ENCODE measurements at regions not wholly inside any gene's neighbourhood (a gene's known extent, or its start where the extent isn't known, plus 50 kb on each side); places are given as distances from the start of the nearest gene placed in this dataset.

- DNase-seq (ENCODE audit: low read depth in 2 of 2): no peak
Measured at GRCh38 chr6:104321301-104321700, 538.4 kb downstream of the HACE1 start.

DNA sequence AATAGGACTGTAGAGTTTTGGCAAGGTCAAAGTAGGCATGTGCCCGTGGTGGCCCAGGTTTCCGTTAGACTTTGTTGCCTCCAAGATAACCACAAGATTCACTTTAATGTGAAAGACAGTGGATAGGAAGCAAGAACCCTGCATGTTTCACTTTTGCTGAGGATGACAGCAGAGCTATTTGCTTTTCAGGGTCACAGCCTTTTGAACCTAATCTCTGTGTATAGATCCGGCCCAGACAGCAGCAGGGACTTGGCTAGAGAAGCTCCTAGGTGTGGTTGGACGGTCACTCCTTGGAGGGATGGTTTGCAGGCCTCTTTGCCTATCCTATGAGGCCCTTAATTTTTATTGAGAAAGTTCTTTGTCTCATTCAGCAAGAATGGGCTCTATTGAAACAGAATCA lies 538.8 kb downstream of the HACE1 start:
- DNase-seq (ENCODE audit: low read depth in 2 of 2): no peak

- no peak for DNase-seq (ENCODE audit: low read depth in 2 of 2)
Measured at GRCh38 chr6:104312851-104313250, 546.9 kb downstream of the HACE1 start.

DNA sequence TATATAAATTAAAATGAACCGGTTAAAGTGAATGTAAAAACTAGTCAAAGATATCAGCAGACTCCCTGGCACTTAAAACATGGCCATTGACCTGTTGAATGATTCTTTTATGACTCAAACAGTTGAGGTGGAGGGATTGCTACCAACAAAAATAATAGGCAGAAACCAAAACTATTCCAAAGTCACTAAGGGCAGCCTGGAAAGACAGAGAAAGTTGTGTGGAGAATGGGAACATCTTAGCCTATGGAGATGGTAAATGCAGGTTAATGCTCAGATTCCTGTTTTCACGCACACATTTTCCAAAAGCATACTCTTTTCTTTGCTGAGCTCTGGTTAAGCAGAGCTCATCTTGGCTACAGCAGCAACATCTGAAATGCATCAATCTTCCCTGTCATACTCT lies 553.5 kb downstream of the HACE1 start:
- DNase-seq (ENCODE audit: low read depth in 2 of 2): no peak

GRCh38 chr6:104305206-104305605 lies 554.5 kb downstream of the HACE1 start:
- no peak for DNase-seq (ENCODE audit: low read depth in 2 of 2)

DNA sequence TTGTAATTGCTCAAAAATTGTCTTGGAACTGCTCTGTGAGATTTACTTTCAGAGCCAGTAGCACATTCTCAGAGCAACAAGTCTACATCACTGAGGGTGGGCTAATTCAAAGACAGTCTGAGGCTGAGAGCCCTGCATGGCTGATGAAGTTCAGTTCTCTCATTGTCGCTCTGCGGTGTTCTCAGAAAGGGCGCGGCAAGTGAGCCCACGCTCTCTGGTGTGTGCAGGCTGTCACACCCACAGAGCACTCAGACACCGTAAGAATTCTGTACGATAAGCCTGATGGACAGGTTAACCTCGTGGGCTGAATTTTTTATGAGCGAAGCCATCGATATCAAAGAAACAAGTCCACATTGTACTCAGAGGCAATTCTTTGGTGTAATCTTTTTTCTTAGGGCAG lies 557.8 kb downstream of the HACE1 start:
- no peak for DNase-seq (ENCODE audit: low read depth in 2 of 2)

DNA sequence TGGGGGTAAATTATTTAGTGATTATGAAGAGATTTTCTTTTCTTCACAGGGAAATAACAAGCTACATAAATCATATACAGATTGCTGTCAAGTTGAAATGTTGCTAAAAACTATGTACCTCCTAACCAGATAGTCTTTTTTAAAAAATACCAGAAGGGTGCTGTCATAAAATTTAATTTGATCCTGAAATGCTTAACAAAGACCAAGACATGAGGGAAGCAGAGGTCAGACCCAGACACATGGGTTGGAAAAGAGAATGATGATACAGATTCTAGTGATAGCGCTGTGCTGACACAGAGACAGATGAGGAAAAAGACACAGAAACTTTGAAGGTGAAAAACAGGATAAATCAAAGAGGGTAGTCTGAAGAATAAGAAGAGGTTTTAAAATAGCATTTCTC lies 573.1 kb downstream of the HACE1 start:
- DNase-seq (ENCODE audit: low read depth in 2 of 2): no peak

GRCh38 chr6:104284872-104285271 lies 574.8 kb downstream of the HACE1 start:
- DNase-seq (ENCODE audit: low read depth in 2 of 2): no peak

DNA sequence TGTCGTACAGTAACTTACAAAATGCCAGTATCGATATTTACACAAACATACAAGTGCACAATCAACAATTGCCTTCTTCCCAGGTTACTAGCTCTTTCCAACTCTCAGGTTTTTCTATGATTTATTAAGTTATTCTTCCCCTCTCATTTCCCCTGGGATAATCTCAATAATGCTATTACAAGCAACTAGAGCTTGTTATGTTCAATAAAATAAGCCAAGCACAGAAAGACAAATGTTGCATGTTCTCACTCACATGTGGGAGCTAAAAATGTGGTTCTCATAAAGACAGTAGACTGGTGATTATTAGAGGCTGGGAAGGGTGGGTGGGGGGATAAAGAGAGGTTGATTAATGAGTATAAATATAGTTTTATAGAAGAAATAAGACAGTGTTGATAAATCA lies 577.1 kb downstream of the HACE1 start:
- DNase-seq (ENCODE audit: low read depth in 2 of 2): no peak

GRCh38 chr6:104281370-104281769 lies 578.3 kb downstream of the HACE1 start:
- DNase-seq (ENCODE audit: low read depth in 2 of 2): no peak

DNA sequence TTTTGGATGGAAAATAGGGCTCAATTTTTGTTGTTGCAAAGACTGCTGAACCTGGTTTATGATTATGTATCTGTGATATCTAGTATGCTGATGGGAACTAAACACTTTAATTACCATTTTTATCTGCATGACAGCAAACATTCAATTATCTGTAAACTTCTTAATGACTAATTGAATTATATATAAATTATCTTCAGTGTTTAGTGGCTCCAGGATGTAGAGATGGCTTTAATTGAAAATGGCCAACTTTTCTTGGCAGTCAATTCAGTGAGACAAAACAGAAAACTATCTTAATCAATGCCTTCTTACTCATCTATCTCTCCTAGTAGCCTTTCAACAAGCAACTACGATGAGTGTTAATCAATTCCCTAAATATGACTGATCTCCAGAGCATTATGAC lies 591.3 kb downstream of the HACE1 start:
- DNase-seq (ENCODE audit: low read depth in 2 of 2): no peak

GRCh38 chr6:104266922-104267321 lies 592.8 kb downstream of the HACE1 start:
- DNase-seq (ENCODE audit: low read depth in 2 of 2): no peak

- no peak for DNase-seq (ENCODE audit: low read depth in 2 of 2)
Measured at GRCh38 chr6:104256646-104257045, 603.1 kb downstream of the HACE1 start.

DNA sequence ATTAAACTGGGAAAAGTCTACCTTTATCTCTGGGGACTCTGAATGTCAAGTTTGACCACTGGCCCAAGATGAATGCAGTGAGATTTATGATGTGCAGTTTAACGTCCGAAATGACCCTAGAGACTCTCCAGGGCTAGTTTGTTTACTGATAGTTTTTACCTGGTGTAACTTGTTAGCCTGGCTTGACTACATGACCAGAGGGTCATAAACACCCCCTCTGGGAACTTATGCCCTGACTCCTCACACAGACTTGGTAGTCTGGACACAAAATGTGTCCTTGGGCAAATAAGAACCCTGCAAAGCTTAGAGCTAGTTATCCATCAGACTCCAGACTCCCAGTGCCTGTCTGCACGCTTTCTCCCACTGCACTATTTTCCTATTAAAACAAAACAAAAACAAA lies 606.5 kb downstream of the HACE1 start:
- no peak for DNase-seq (ENCODE audit: low read depth in 2 of 2)

- no peak for DNase-seq (ENCODE audit: low read depth in 2 of 2)
Measured at GRCh38 chr6:104252276-104252675, 607.4 kb downstream of the HACE1 start.

- DNase-seq (ENCODE audit: low read depth in 2 of 2): no peak
Measured at GRCh38 chr6:104251651-104252050, 608.1 kb downstream of the HACE1 start.

- DNase-seq (ENCODE audit: low read depth in 2 of 2): no peak
Measured at GRCh38 chr6:104240865-104241264, 618.9 kb downstream of the HACE1 start.

DNA sequence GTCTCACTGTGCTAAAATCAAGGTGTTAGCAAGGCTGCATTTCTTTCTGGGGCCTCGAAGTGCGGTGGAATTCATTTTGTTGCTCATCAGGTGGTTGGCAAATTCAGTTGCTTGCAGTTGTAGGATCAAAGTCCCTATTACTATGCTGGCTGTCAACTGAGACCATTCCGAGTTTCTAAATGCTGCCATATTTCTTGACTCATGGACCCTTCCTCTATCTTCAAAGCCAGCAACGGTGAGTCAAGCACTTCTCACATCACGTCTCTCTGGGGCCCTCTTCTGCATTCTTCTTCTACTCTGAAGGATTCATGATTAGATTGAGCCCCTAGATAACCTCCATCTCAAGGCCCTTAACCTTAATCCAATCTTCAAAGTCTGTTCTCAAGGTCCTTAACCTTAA lies 619.7 kb downstream of the HACE1 start:
- no peak for DNase-seq (ENCODE audit: low read depth in 2 of 2)

GRCh38 chr6:104229057-104229456 lies 630.7 kb downstream of the HACE1 start:
- DNase-seq (ENCODE audit: low read depth in 2 of 2): no peak

GRCh38 chr6:104227508-104227907 lies 632.2 kb downstream of the HACE1 start:
- DNase-seq (ENCODE audit: low read depth in 2 of 2): no peak

- DNase-seq (ENCODE audit: low read depth in 2 of 2): no peak
Measured at GRCh38 chr6:104226790-104227446, 632.8 kb downstream of the HACE1 start.

DNA sequence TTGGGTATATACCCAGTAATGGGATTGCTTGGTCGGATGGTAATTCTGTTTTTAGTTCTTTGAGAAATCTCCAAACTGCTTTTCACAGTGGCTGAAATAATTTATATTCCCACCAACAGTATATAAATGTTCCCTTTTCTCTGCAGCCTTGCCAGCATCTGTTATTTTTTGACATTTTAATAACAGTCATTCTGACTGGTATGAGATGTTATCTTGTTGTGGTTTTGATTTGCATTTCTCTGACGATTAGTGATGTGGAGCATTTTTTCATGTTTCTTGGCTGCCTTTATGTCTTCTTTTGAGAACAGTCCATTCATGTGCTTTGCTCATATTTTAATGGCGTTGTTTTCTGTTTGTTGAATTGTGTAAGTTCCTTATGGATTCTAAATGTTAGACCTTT lies 641.6 kb downstream of the HACE1 start:
- DNase-seq (ENCODE audit: low read depth in 2 of 2): no peak

DNA sequence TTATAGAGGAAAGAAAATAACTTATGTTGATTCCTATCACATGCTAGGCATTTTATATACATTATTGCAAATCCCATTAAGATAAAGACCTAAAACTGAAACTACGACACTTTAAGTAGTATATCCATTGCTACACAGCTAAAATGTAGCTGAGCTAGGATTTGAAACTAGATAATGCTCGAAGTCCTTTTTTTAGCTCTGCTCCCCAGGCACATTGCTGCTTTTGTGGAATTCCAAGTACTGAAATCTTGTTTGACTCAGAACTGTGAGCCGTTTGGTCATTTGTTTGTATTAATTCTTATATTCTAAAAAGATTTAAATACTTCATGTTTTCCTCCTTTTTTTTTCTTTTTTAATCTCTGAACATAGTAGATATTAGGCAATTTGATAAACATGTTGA lies 644.8 kb downstream of the HACE1 start:
- no peak for DNase-seq (ENCODE audit: low read depth in 2 of 2)

DNA sequence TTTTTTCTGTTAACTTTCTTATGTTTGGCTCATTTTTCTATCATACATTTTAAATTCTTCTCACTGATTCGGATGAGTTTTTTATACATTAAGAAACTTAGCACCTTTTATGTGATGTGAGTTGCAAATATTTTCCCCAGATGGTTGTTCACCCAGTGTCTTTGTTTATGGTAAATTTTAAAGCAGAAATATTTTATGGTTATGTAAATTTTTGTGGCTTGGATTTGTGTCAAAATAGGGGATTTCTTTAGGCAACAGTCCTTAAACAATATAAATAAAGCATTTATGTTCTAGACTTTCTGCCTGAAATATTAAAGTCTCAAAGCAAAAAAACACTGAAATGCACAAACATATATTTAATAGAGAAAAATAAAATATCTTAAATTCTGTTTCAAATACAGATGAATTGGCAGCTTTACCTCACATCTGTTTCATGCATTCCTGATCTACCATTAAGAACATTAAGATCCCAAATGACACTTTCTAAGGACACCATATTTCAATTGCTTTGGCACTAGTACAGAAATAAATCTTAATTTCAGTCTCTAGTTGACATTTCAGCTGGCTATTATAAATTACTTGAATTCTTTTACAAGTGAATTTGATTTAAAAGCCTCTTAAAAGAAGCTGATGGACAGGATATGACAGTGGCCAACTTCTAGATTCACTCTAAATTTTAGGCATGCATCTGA lies 646.6 kb downstream of the HACE1 start:
- DNase-seq (ENCODE audit: low read depth in 2 of 2): no peak

All from stimulated activated CD4-positive, alpha-beta T cell treated with anti-CD3 and anti-CD28 coated beads, Interleukin-4, amount 100 ng/mL, for 48 hours (primary cell).